Cardiac muscle cell (in vitro differentiated cells and primary cell): ENCODE measurements at regions not wholly inside any gene's neighbourhood (a gene's known extent, or its start where the extent isn't known, plus 50 kb on each side); places are given as distances from the start of the nearest gene placed in this dataset.
A peak's percentile ranks its signal among the peaks of the same experiment; 100 is the strongest.

Experiments used
- DNase-seq, 2 donors: peaks; one replicate each; pipeline versions ENCODE4 v3.0.0 to v3.0.0-alpha.2; 2010 to 2017; ENCODE audit warnings: low read depth in 1 of 2, low spot score in 1 of 2
- H3K27ac ChIP-seq: fragments of 200-600 bp; sonication (generic); 2 replicates; pipeline ENCODE4 v1.5.1; 2016
- H3K27me3 ChIP-seq: fragments of 200-600 bp; sonication (generic); 2 replicates; pipeline ENCODE4 v1.6.0; 2016; ENCODE audit warnings: control low read depth
- H3K36me3 ChIP-seq: fragments of 200-600 bp; sonication (generic); 2 replicates; pipeline ENCODE4 v1.5.1; 2016; ENCODE audit warnings: control low read depth
- H3K4me1 ChIP-seq: fragments of 200-600 bp; sonication (generic); 2 replicates; pipeline ENCODE4 v1.8.1; 2017; ENCODE audit warnings: low read depth, mild to moderate bottlenecking, mixed run types
- H3K4me3 ChIP-seq: fragments of 200-600 bp; sonication (generic); 2 replicates; pipeline ENCODE4 v1.5.1; 2016; ENCODE audit warnings: mild to moderate bottlenecking
- H3K9me3 ChIP-seq: fragments of 200-600 bp; sonication (generic); 2 replicates; pipeline ENCODE4 v1.5.1; 2017; ENCODE audit warnings: low read depth, mild to moderate bottlenecking, control low read depth
- CTCF ChIP-seq: IDR thresholded peaks from 2 replicates; pipeline ENCODE4 v1.5.1; 2012; ENCODE audit warnings: low read depth, mild to moderate bottlenecking, low read length

DNA sequence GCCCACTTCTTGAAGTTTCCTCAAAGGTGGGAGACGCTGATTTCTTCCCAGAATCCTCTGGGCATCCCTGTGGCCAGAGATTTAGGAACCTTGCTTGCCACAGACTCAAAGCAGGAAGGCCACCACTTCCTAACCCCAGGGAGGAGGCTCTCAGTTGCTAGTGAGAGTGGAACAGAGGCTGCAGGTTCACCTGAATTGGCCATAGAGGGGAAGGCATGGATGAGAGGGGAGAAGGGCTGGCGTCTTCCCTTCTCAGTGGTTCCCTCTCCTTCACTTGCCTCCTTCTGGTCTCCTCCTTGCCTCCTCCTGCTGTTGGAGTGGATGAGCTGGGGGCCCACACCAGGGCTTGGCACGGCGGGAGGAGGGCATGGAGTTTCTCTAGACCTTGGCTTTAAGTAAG lies 185.7 kb downstream of the ADAMTS15 start:
- Histone ChIP-seq H3K9me3 (no peaks in the 10 kb centered on the region), H3K4me3 (no peak overlapping the region), H3K4me1 (peaks cover 9% of the 10 kb centered on the region), H3K36me3 (no peaks in the 10 kb centered on the region), H3K27me3 (no peaks in the 10 kb centered on the region), H3K27ac (no peak overlapping the region)
- TF ChIP-seq CTCF, result no peak
- DNase-seq, result no peak

DNA sequence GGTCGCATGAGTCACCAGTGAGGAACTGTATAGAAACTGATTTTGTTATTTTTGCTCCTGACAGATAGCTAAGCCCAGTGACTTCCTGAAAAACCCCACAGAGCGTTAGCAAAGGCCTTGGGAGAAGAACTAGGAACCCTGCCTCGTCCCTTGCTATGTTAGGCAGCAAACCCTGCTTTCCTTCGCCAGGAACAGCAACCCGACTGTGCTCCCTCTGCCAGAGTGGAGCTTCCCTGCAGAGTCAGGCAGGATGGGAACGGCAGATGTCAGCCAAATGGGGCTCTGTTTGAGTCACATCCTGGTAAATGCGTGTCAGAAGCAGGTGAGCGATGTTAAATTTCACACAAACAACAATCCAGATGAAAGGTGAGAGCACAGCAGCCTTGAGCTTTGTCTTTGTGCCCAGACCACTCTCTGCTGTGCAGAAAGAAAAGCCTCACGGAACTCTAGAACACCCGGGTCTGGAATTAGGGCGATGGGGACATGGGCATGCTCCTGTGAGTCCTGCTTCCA lies 186.6 kb downstream of the ADAMTS15 start:
- no peak for DNase-seq
- Histone ChIP-seq H3K27ac (no peak overlapping the region), H3K36me3 (no peaks in the 10 kb centered on the region), H3K4me1 (peaks cover 9% of the 10 kb centered on the region), H3K9me3 (no peaks in the 10 kb centered on the region), H3K27me3 (no peaks in the 10 kb centered on the region), H3K4me3 (no peak overlapping the region)
- no peak for TF ChIP-seq CTCF

DNA sequence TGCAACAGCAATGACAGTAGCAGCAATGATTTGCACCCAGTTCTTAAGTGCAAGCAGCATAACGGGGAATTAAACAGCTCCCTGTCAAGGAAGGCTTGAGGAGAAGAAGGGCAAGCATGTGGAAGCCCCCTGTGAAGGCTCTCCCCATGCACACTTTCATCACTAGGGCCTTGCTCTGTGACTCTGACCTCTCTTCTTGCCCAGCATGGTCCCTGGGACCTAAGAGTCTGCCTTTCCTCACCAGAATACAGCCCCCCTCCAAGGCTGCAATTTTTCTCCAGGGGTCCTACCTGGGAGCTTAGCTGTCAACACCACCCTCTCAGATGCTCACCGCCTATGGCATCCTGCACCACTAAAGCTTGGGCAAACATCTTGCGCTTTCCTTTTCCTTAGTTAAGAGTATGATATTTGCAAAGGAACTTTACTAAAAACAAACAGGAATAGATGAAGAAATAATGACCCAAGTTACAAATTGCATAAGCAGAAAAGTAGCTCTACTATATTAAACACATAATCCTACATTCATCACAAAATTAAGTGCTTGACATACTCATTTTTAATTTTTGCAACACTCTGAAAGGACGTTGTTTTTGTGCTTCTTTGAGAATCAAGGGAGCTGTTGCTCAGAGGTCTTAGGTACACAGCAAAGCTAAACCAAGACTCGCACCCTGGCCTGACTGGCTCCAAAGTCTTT lies 187.6 kb downstream of the ADAMTS15 start:
- no peak overlapping the region for H3K27ac ChIP-seq
- H3K27me3 ChIP-seq, result no peaks in the 10 kb centered on the region
- H3K9me3 ChIP-seq, result no peaks in the 10 kb centered on the region
- no peak overlapping the region for H3K4me3 ChIP-seq
- H3K36me3 ChIP-seq, result no peaks in the 10 kb centered on the region
- no peak for DNase-seq
- peaks cover 9% of the 10 kb centered on the region for H3K4me1 ChIP-seq
- TF ChIP-seq CTCF, result no peak

GRCh38 chr11:130636722-130637464 lies 188.4 kb downstream of the ADAMTS15 start:
- H3K4me1 ChIP-seq, result peaks cover 9% of the 10 kb centered on the region
- H3K27me3 ChIP-seq, result no peaks in the 10 kb centered on the region
- TF ChIP-seq CTCF, result no peak
- no peaks in the 10 kb centered on the region for H3K9me3 ChIP-seq
- no peak overlapping the region for H3K27ac ChIP-seq
- no peaks in the 10 kb centered on the region for H3K36me3 ChIP-seq
- no peak overlapping the region for H3K4me3 ChIP-seq
- DNase-seq, result peak in 1 of 2 donors; percentile 50

- H3K4me3 ChIP-seq, result no peak overlapping the region
- no peaks in the 10 kb centered on the region for H3K36me3 ChIP-seq
- no peaks in the 10 kb centered on the region for H3K27me3 ChIP-seq
- H3K9me3 ChIP-seq, result no peaks in the 10 kb centered on the region
- no peak for DNase-seq
- TF ChIP-seq CTCF, result no peak
- H3K4me1 ChIP-seq, result peaks cover 9% of the 10 kb centered on the region
- H3K27ac ChIP-seq, result no peak overlapping the region
Observed at GRCh38 chr11:130637566-130637965, 189.1 kb downstream of the ADAMTS15 start.
